SK-N-SH (cell line): ENCODE measurements at regions not wholly inside any gene's neighbourhood (a gene's known extent, or its start where the extent isn't known, plus 50 kb on each side); places are given as distances from the start of the nearest gene placed in this dataset.
"Not testable (repeated sequence)": the region's sequence is repeated elsewhere in the genome, so short reads cannot be mapped to it uniquely, and the experiment has no call there.

Source experiments
- CTCF ChIA-PET: fragments of 300-600, 350-600 bp; formaldehyde crosslinking; extraction: SDS; loops from one replicate; lab custom pipeline; 2021; lab: Yijun Ruan, JAX
- POLR2A ChIA-PET: fragments of 350-600 bp; sonication (Branson Sonifier 250); formaldehyde crosslinking; extraction: SDS; loops from one replicate; lab custom pipeline; 2020; ENCODE audit warnings: antibody characterized with exemption, inconsistent platforms; lab: Yijun Ruan, JAX
- DNase-seq: peaks from one replicate; pipeline ENCODE4 v3.0.0; 2012
- H2AFZ ChIP-seq: fragments of 200-600 bp; sonication (generic); 2 replicates; pipeline ENCODE4 v1.8.1; 2016; ENCODE audit warnings: antibody characterized with exemption, mild to moderate bottlenecking, low read depth
- H3F3A ChIP-seq: fragments of 200-600 bp; sonication (generic); replicated peaks from 2 replicates; pipeline ENCODE3; 2016; ENCODE audit warnings: antibody characterized with exemption, mild to moderate bottlenecking; ENCODE audit not compliant: insufficient read depth
- H3K27ac ChIP-seq, 2 experiments: fragments of 200-500 bp in 1 of 2; fragments of 200-600 bp in 1 of 2; sonication (Bioruptor generic) in 1 of 2; sonication (generic), shearing (Covaris generic) in 1 of 2; 2 replicates each; pipeline versions ENCODE4 v1.5.1 to v1.6.1; 2014 to 2016; ENCODE audit warnings: low read depth in 2 of 2, inconsistent platforms in 1 of 2, low read length in 1 of 2, mild to moderate bottlenecking in 1 of 2, mixed read lengths in 1 of 2
- H3K27me3 ChIP-seq: fragments of 200-600 bp; sonication (generic), shearing (Covaris generic); 2 replicates; pipeline ENCODE4 v1.6.1; 2016; ENCODE audit warnings: mixed run types; ENCODE audit not compliant: insufficient read depth
- H3K36me3 ChIP-seq, 2 experiments: fragments of 200-500 bp in 1 of 2; fragments of 200-600 bp in 1 of 2; sonication (Bioruptor generic) in 1 of 2; sonication (generic) in 1 of 2; replicated peaks in 1 of 2; 2 replicates each; pipeline versions ENCODE3 to v1.5.1; 2014 to 2016; ENCODE audit warnings: low read length in 1 of 2, mild to moderate bottlenecking in 1 of 2; ENCODE audit not compliant: insufficient read depth in 2 of 2, control insufficient read depth in 1 of 2
- H3K4me1 ChIP-seq, 2 experiments: fragments of 200-500 bp in 1 of 2; fragments of 200-600 bp in 1 of 2; sonication (Bioruptor generic) in 1 of 2; sonication (generic), shearing (Covaris generic) in 1 of 2; 2 replicates each; pipeline versions ENCODE4 v1.5.1 to v1.6.1; 2014 to 2016; ENCODE audit warnings: low read depth in 1 of 2, low read length in 1 of 2, mixed run types in 1 of 2; ENCODE audit not compliant: insufficient read depth in 2 of 2, control insufficient read depth in 1 of 2
- H3K4me2 ChIP-seq: fragments of 200-600 bp; sonication (generic), shearing (Covaris generic); 2 replicates; pipeline ENCODE4 v1.6.1; 2017; ENCODE audit warnings: mixed run types
- H3K4me3 ChIP-seq, 2 experiments: fragments of 200-500 bp in 1 of 2; fragments of 200-600 bp in 1 of 2; sonication (Bioruptor generic) in 1 of 2; sonication (generic), shearing (Covaris generic) in 1 of 2; 2 replicates each; pipeline versions ENCODE4 v1.5.1 to v1.8.1; 2014 to 2016; ENCODE audit warnings: low read depth in 2 of 2, inconsistent platforms in 1 of 2, low read length in 1 of 2, mild to moderate bottlenecking in 1 of 2, mixed read lengths in 1 of 2, moderate library complexity in 1 of 2
- H3K79me2 ChIP-seq: fragments of 200-600 bp; sonication (generic); 2 replicates; pipeline ENCODE4 v1.8.1; 2017; ENCODE audit warnings: mild to moderate bottlenecking; ENCODE audit not compliant: insufficient read depth
- H3K9ac ChIP-seq: fragments of 200-600 bp; sonication (generic); 2 replicates; pipeline ENCODE4 v1.6.1; 2017; ENCODE audit warnings: mixed run types
- H3K9me2 ChIP-seq: fragments of 200-600 bp; sonication (generic); 2 replicates; pipeline ENCODE4 v1.6.1; 2017; ENCODE audit warnings: mixed run types
- H3K9me3 ChIP-seq: fragments of 200-600 bp; sonication (generic); 2 replicates; pipeline ENCODE4 v1.6.1; 2017; ENCODE audit warnings: mixed run types, mild to moderate bottlenecking, moderate library complexity
- H4K20me1 ChIP-seq: fragments of 200-600 bp; sonication (generic); 2 replicates; pipeline ENCODE4 v1.6.1; 2017; ENCODE audit warnings: mild to moderate bottlenecking, mixed run types; ENCODE audit not compliant: insufficient read depth
- CTCF ChIP-seq: fragments of 200-600 bp; sonication (generic); IDR thresholded peaks from 2 replicates; pipeline ENCODE4 v1.6.1; 2017; ENCODE audit warnings: antibody characterized with exemption, mild to moderate bottlenecking, moderate library complexity
- EP300 ChIP-seq, 2 experiments: IDR thresholded peaks; 2 replicates each; pipeline versions ENCODE4 v1.4.0 to v1.6.1; 2012; ENCODE audit warnings: borderline replicate concordance in 1 of 2, low read depth in 1 of 2, low read length in 1 of 2
- EZH2phosphoT487 ChIP-seq: fragments of 200-600 bp; sonication (generic); IDR thresholded peaks from 2 replicates; pipeline ENCODE4 v1.6.1; 2017; ENCODE audit warnings: low read depth, mixed run types, mild to moderate bottlenecking, antibody characterized with exemption, moderate library complexity, borderline replicate concordance
- FOSL2 ChIP-seq: IDR thresholded peaks from 2 replicates; pipeline ENCODE4 v1.4.0; 2012; ENCODE audit warnings: low read depth, mild to moderate bottlenecking, moderate library complexity, borderline replicate concordance
- FOXJ3 ChIP-seq: sonication (generic); formaldehyde crosslinking; IDR thresholded peaks from 2 replicates; pipeline ENCODE4 v1.5.1; 2020; ENCODE audit warnings: mild to moderate bottlenecking, missing genetic modification reagents
- GATA2 ChIP-seq: sonication (generic); formaldehyde crosslinking; IDR thresholded peaks from 2 replicates; pipeline ENCODE4 v1.5.0; 2020; ENCODE audit warnings: mild to moderate bottlenecking, missing genetic modification reagents
- IRF3 ChIP-seq: fragments of 150-350 bp; IDR thresholded peaks from 2 replicates; pipeline ENCODE4 v1.6.1; 2016; ENCODE audit warnings: mild to moderate bottlenecking, low read depth, low read length
- MXI1 ChIP-seq: IDR thresholded peaks from 2 replicates; pipeline ENCODE4 v1.6.1; 2012; ENCODE audit warnings: mild to moderate bottlenecking, low read depth, low read length, improper control_type of control experiment
- NRF1 ChIP-seq: IDR thresholded peaks from 2 replicates; pipeline ENCODE4 v1.6.1; 2012; ENCODE audit warnings: low read depth, mild to moderate bottlenecking, low read length
- PBX3 ChIP-seq: IDR thresholded peaks from 2 replicates; pipeline ENCODE4; 2012
- RAD21 ChIP-seq: IDR thresholded peaks from 2 replicates; pipeline ENCODE4 v1.6.1; 2012; ENCODE audit warnings: mild to moderate bottlenecking, low read length
- RCOR1 ChIP-seq: fragments of 150-350 bp; IDR thresholded peaks from 2 replicates; pipeline ENCODE4 v1.6.1; 2017; ENCODE audit warnings: antibody characterized with exemption, low read length
- RFX5 ChIP-seq: IDR thresholded peaks from 2 replicates; pipeline ENCODE4 v1.6.1; 2012; ENCODE audit warnings: mild to moderate bottlenecking, improper control_type of control experiment, low read length
- SIN3A ChIP-seq: IDR thresholded peaks from 2 replicates; pipeline ENCODE4 v1.6.1; 2012; ENCODE audit warnings: low read depth, mild to moderate bottlenecking, low read length, moderate library complexity, borderline replicate concordance
- TAF1 ChIP-seq: IDR thresholded peaks from 2 replicates; pipeline ENCODE4 v1.6.1; 2012; ENCODE audit warnings: low read depth, mild to moderate bottlenecking, low read length, moderate library complexity, borderline replicate concordance
- TCF12 ChIP-seq: IDR thresholded peaks from 2 replicates; pipeline ENCODE4 v1.4.0; 2012
- TEAD4 ChIP-seq: IDR thresholded peaks from 2 replicates; pipeline ENCODE4 v1.4.0; 2012; ENCODE audit warnings: mild to moderate bottlenecking, borderline replicate concordance; ENCODE audit not compliant: insufficient read depth
- YY1 ChIP-seq: IDR thresholded peaks from 2 replicates; pipeline ENCODE4 v1.4.0; 2012; ENCODE audit warnings: low read depth, mild to moderate bottlenecking
- ZBTB33 ChIP-seq: IDR thresholded peaks from 2 replicates; pipeline ENCODE4 v1.4.0; 2012; ENCODE audit warnings: low read depth, borderline replicate concordance
- WGBS: methylation state at CpG from one replicate; pipeline ENCODE4 v1.1.6; 2017; ENCODE audit warnings: low lambda C conversion rate; 5-methylcytosine and 5-hydroxymethylcytosine counted together
- TF ChIP-seq, protein P1 (sequence below): IDR thresholded peaks from 2 replicates; pipeline ENCODE4 v1.4.0; 2012; ENCODE audit warnings: low read depth

GRCh38 chr5:117731446-117731845, 1156.8 kb upstream of the SEMA6A start:
- no peaks in the 10 kb centered on the region for H3K36me3 ChIP-seq
- no peak overlapping the region for H3K27ac ChIP-seq
- ChIA-PET POLR2A (no interaction called here), CTCF (interaction anchor here (1.0 kb wide), 1 partner anchor 18 kb away, joined by 3 read pairs; no protein-coding TSS in a partner anchor)
- no peaks in the 10 kb centered on the region for H4K20me1 ChIP-seq
- H3K9me2 ChIP-seq: no peaks in the 10 kb centered on the region
- H3K9me3 ChIP-seq: no peaks in the 10 kb centered on the region
- no peak overlapping the region for H3K4me3 ChIP-seq
- H3F3A ChIP-seq: no peaks in the 10 kb centered on the region
- no peaks in the 10 kb centered on the region for H3K4me1 ChIP-seq
- no peak overlapping the region for H3K4me2 ChIP-seq
- DNase-seq: no peak
- WGBS: 37% methylated on average over 2 of the region's 2 CpGs
- no peak overlapping the region for H3K9ac ChIP-seq
- TF ChIP-seq RAD21: no peak
- no peak for TF ChIP-seq PBX3
- no peak for TF ChIP-seq MXI1
- TF ChIP-seq TEAD4: no peak
- TF ChIP-seq TAF1: no peak
- no peak for TF ChIP-seq YY1
- no peak for TF ChIP-seq NRF1
- TF ChIP-seq RCOR1: no peak
- no peak for TF ChIP-seq ZBTB33
- TF ChIP-seq FOXJ3: no peak
- no peak for TF ChIP-seq IRF3
- TF ChIP-seq, protein P1, sequence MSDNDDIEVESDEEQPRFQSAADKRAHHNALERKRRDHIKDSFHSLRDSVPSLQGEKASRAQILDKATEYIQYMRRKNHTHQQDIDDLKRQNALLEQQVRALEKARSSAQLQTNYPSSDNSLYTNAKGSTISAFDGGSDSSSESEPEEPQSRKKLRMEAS: no peak
- no peak for TF ChIP-seq TCF12
- no peak for TF ChIP-seq CTCF
- TF ChIP-seq SIN3A: no peak
- TF ChIP-seq EP300 (IDR thresholded peaks at IDR 0.05; ENCODE audit: borderline replicate concordance in 1 of 2, low read depth in 1 of 2, low read length in 1 of 2): no peak
- TF ChIP-seq FOSL2: no peak
- no peak for TF ChIP-seq GATA2 (CRISPR knock-in tag)
- TF ChIP-seq EZH2phosphoT487: no peak
- TF ChIP-seq RFX5: no peak
- no peak overlapping the region for H2AFZ ChIP-seq
- no peaks in the 10 kb centered on the region for H3K79me2 ChIP-seq
- H3K27me3 ChIP-seq: no peaks in the 10 kb centered on the region

DNA sequence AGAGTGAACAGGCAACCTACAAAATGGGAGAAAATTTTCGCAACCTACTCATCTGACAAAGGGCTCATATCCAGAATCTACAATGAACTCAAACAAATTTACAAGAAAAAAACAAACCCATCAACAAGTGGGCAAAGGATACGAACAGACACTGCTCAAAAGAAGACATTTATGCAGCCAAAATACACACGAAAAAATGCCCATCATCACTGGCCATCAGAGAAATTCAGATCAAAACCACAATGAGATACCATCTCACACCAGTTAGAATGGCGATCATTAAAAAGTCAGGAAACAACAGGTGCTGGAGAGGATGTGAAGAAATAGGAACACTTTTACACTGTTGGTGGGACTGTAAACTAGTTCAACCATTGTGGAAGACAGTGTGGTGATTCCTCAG, 1146.2 kb upstream of the SEMA6A start:
- CTCF ChIA-PET, H3K27ac ChIP-seq, H4K20me1 ChIP-seq, H3K27me3 ChIP-seq, H3K36me3 ChIP-seq, H3K4me1 ChIP-seq, H3K79me2 ChIP-seq, POLR2A ChIA-PET, H3K4me2 ChIP-seq, H3F3A ChIP-seq, H2AFZ ChIP-seq, H3K4me3 ChIP-seq, DNase-seq, H3K9me3 ChIP-seq, H3K9me2 ChIP-seq, H3K9ac ChIP-seq: not testable (repeated sequence)
- WGBS: 18% methylated on average over 4 of the region's 4 CpGs
